Spinal cord (tissue), 9 donors: ENCODE measurements at regions not wholly inside any gene's neighbourhood (a gene's known extent, or its start where the extent isn't known, plus 50 kb on each side); places are given as distances from the start of the nearest gene placed in this dataset.

ENCODE experiments used
- DNase-seq, 6 donors: peaks; one replicate each; pipeline versions ENCODE4 v3.0.0 to v3.0.0-alpha.2; 2013 to 2015; ENCODE audit warnings: low spot score in 6 of 6, low read depth in 4 of 6
- H3K27ac ChIP-seq: one replicate; pipeline ENCODE4 v1.5.1; 2013; ENCODE audit warnings: low read depth, low read length, control low read depth
- H3K27me3 ChIP-seq: one replicate; pipeline ENCODE4 v1.6.1; 2013; ENCODE audit warnings: low read length; ENCODE audit not compliant: control insufficient read depth, insufficient read depth
- H3K36me3 ChIP-seq: one replicate; pipeline ENCODE4 v1.6.1; 2013; ENCODE audit warnings: low read length; ENCODE audit not compliant: control insufficient read depth, insufficient read depth
- H3K4me1 ChIP-seq: one replicate; pipeline ENCODE4 v1.6.1; 2013; ENCODE audit warnings: low read length; ENCODE audit not compliant: control insufficient read depth, insufficient read depth
- H3K4me3 ChIP-seq: one replicate; pipeline ENCODE4 v1.5.1; 2013; ENCODE audit warnings: low read depth, low read length, control low read depth
- H3K9me3 ChIP-seq: one replicate; pipeline ENCODE4 v1.6.1; 2013; ENCODE audit warnings: low read length; ENCODE audit not compliant: control insufficient read depth, insufficient read depth
- WGBS: methylation state at CpG from one replicate; pipeline ENCODE4 v1.1.5; 2013; ENCODE audit warnings: missing lambda C conversion rate; ENCODE audit not compliant: insufficient coverage; 5-methylcytosine and 5-hydroxymethylcytosine counted together
- donor health status: healthy.

DNA sequence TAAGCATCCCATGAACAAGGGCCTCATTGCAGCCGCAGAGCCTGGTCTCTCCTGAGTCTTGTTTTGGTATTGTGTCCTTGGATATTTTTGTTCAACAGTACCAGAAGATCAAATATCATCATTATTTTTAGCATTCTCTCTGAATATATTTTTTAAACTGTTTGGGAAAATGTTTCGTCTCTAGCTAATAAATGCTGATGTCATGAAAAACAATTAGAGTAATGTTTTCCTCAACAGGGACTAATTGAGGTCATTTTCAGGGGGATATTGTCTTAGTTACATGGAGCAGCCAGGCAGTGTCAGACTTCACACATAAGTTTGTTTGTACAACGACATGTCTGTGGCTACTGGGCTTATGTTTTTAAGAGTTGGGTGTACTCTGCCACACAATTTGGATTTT lies 805.3 kb upstream of the SOX9 start:
- DNase-seq, result no peak
- Histone ChIP-seq H3K4me3 (no peak overlapping the region), H3K9me3 (no peaks in the 10 kb centered on the region), H3K27me3 (no peaks in the 10 kb centered on the region), H3K4me1 (no peaks in the 10 kb centered on the region), H3K27ac (no peak overlapping the region), H3K36me3 (no peaks in the 10 kb centered on the region)
- 91% methylated on average over 1 of the region's 3 CpGs for WGBS

DNA sequence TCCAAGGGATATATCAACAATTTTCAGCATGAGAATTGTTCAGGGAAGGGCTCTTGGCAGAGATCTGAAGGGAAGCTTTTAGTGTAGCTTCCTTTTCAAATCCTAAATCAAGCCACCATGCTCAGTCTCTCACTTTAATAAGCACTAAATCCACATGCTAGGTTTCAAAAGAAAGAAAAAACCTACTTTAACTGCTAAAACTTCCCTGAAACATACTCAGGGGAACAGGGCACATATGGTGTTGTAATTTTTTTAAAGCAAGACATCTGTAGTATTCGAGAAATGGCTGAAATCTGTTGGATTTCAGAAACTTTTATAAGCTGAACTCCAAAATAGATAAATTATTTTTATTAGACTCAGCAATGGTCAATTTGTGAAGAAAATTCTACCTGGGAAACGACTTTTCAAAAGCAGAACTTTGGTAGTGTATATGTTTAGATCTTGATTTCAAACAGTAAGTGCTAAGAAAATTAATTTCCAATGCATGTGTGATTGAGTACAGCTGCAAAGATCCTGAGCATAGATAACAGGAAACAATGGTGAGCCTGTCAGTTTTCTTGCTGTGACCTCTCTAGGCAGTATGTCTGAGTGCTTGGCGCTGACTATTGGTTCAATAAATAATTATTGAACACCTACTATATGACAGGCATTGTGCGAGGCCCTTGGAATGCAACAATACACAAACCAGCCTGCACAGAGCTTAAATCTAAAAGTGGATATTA lies 804.5 kb upstream of the SOX9 start:
- Histone ChIP-seq H3K36me3 (no peaks in the 10 kb centered on the region), H3K4me3 (no peak overlapping the region), H3K9me3 (no peaks in the 10 kb centered on the region), H3K4me1 (no peaks in the 10 kb centered on the region), H3K27me3 (no peaks in the 10 kb centered on the region), H3K27ac (no peak overlapping the region)
- peak in 2 of 6 donors; percentile 24 to 33 for DNase-seq
- WGBS, result no CpG with 5 or more reads among the region's 4 CpGs

DNA sequence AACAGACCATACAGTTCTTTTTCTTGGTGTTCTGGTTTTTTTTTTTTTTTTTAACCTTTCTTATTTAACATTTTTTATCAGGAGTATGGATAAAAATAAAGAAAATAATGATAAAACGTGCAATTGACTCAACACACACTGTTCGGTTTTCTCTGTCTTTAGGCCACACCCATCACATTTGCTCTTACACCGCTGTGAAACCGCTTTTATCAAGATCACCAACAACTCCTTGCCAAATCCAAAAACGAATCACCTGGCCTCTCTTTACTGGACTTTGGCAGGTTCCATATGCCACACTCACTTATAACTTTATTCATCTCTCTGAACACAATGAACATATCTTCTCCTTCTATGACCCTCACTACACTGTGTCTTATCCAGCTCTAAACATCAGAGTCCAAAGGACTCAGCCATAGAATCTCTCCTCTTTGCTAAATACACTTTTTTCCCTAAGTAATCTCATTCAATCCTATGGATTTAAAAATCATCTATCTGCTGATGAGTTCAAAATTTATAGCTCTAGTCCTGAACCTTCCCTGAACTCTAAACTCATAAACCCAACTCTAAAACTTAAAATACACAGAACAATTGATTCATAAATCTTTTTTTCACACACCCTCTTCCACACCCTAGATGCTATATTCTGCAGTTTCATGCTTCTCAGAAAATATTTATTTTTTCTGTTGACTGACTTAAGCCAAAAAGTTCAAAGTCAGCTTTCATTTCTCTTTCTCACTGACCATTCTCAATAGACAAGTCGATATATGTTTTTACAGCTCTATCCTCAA lies 800.6 kb upstream of the SOX9 start:
- Histone ChIP-seq H3K4me1 (no peaks in the 10 kb centered on the region), H3K27ac (no peak overlapping the region), H3K36me3 (no peaks in the 10 kb centered on the region), H3K27me3 (no peaks in the 10 kb centered on the region), H3K4me3 (no peak overlapping the region), H3K9me3 (no peaks in the 10 kb centered on the region)
- DNase-seq, result no peak
- WGBS, result 89% methylated on average over 5 of the region's 6 CpGs

- no peaks in the 10 kb centered on the region for H3K27me3 ChIP-seq
- H3K36me3 ChIP-seq, result no peaks in the 10 kb centered on the region
- no peak for DNase-seq
- H3K4me1 ChIP-seq, result no peaks in the 10 kb centered on the region
- no peak overlapping the region for H3K27ac ChIP-seq
- WGBS, result no CpG with 5 or more reads among the region's 1 CpG
- H3K4me3 ChIP-seq, result no peak overlapping the region
- no peaks in the 10 kb centered on the region for H3K9me3 ChIP-seq
Measured at GRCh38 chr17:71325117-71325516, 795.7 kb upstream of the SOX9 start.

DNA sequence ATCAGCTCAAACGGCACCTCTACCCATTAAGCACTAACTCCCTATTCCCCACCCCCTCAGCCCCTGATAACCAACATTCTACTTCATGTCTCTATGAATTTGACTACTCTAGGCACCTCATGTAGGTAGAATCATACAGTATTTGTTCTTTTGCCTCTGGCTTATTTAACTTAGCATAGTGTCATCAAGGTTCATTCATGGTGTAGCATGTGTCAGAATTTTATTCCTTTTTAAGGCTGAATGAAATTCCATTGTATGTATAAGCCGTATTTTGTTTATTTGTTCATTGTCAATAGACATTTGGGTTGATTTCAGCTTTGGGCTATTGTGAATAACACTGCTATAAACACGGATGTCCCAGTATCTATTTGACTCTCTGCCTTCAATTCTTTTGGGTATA lies 794.9 kb upstream of the SOX9 start:
- no peaks in the 10 kb centered on the region for H3K4me1 ChIP-seq
- no peaks in the 10 kb centered on the region for H3K27me3 ChIP-seq
- DNase-seq, result no peak
- no peaks in the 10 kb centered on the region for H3K9me3 ChIP-seq
- no peak overlapping the region for H3K4me3 ChIP-seq
- H3K27ac ChIP-seq, result no peak overlapping the region
- H3K36me3 ChIP-seq, result no peaks in the 10 kb centered on the region
- WGBS, result no CpG with 5 or more reads among the region's 3 CpGs

DNA sequence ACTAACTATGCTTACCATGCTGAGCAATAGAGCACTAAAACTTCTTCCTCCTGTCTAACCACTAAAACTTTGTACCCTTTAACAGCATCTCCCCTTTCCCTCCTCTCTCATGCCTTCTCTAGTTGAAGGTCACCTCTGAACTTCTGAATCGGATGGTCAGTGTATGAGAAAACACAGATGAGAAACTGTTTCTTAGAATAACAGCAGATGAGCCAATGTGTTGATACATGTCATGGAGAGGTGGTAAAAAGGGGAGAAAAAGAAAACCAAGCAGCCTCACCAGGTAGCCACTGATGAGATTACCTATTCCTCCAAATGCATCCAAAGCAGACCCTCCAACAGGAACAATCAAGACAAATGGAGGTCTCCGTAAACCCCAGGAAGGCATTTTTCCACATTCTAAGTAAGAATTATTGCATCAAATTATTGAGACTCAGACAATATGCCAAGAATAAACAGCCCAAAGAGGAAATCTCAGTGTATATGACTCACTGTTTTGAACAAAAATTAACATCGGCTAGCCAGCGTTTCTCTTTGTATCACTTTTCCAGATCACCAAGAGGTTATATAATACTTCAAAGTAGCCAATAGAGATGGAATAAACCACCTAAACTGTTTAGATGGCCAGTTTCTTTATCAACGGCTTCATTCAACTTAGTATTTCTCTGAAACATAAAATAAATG lies 793.3 kb upstream of the SOX9 start:
- DNase-seq, result no peak
- Histone ChIP-seq H3K27ac (no peak overlapping the region), H3K4me3 (no peak overlapping the region), H3K36me3 (no peaks in the 10 kb centered on the region), H3K4me1 (no peaks in the 10 kb centered on the region), H3K9me3 (no peaks in the 10 kb centered on the region), H3K27me3 (no peaks in the 10 kb centered on the region)
- no CpG with 5 or more reads among the region's 5 CpGs for WGBS

DNA sequence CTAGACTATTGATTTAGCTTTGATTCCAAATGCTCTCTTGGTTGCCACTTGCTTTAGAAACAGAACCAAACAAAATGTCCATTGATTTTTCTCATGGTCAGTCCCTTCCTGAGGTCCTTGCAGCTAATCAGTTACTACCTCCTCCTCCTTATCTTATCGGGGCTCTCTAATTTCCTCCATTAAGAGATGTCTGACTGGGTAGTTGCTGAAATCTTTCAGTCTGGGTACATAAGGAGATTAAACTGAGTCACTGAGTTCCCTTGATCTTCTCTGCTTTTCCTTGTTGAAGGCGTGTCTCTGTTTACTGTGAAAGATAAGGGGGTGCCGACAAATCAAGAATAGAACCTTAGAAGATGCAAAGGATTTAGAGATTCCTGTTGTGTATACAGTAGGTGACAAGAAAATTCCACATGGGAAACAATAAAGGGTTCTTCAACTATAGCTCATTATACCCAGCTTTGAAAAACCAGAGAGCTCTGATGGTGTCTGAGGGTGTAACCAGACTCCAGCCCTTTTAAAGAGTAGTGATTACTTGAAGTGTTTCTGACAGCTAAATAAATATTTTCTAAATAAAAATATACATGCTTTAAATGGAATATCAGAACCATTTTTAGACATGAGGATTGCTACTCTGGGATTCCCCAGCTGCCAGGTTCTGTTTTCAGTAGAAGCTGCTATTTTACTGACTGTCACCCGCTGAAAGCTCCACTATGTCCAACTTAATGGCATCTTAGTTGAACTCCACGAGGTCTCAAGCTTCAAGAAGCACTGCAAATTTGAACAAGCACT lies 791.3 kb upstream of the SOX9 start:
- Histone ChIP-seq H3K9me3 (no peaks in the 10 kb centered on the region), H3K27ac (no peak overlapping the region), H3K27me3 (no peaks in the 10 kb centered on the region), H3K4me3 (no peak overlapping the region), H3K36me3 (no peaks in the 10 kb centered on the region), H3K4me1 (no peaks in the 10 kb centered on the region)
- DNase-seq, result no peak
- WGBS, result 100% methylated on average over 1 of the region's 5 CpGs

DNA sequence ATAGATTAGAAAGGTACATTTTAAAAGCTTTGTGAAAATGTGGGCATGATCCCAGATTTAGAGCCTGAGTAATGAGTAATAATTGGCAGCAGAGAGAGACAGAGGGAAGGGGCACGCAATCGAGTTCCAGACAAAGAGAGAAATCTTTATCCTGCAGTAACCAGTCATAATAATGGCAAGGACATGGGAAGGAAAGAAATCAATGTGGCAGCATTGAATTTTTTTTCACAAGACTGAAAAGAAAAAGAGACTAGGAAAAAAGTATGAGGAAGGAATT lies 790.8 kb upstream of the SOX9 start:
- Histone ChIP-seq H3K27me3 (no peaks in the 10 kb centered on the region), H3K27ac (no peak overlapping the region), H3K4me1 (no peaks in the 10 kb centered on the region), H3K9me3 (no peaks in the 10 kb centered on the region), H3K36me3 (no peaks in the 10 kb centered on the region), H3K4me3 (no peak overlapping the region)
- DNase-seq, result peak in 2 of 6 donors; percentile 5 to 13
- WGBS, result no CpG with 5 or more reads among the region's 2 CpGs

DNA sequence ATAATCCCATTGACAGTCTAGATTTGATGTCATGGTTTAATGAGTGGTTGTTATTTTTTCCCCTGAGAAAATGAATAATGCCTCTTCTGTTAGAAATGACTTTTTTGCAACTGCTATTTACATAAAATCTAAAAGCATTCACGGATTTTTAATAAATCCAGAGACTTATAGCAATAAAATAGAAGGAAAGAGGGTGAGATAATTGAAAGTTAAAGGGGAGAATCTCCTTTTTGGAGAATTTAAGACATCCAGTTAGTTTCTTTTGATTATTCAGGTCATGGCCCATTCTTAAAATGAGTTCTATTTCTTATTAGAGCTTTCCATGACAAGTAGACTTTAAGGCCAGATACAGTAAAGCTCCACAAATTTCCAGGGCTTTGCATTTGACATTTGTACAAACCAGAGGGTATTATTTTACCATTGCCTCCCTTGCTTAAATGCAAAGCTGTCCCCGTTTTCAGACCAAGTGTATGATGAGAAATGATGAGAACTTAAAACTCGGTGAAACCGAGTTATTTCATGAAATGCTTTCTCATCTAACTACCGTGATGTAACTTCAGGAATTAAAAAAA lies 789.0 kb upstream of the SOX9 start:
- Histone ChIP-seq H3K4me3 (no peak overlapping the region), H3K27ac (no peak overlapping the region), H3K27me3 (no peaks in the 10 kb centered on the region), H3K9me3 (no peaks in the 10 kb centered on the region), H3K4me1 (no peaks in the 10 kb centered on the region), H3K36me3 (no peaks in the 10 kb centered on the region)
- no CpG with 5 or more reads among the region's 5 CpGs for WGBS
- no peak for DNase-seq
